ENCODE measurements at regions not wholly inside any gene's neighbourhood (a gene's known extent, or its start where the extent isn't known, plus 50 kb on each side); places are given as distances from the start of the nearest gene placed in this dataset.
A peak's percentile ranks its signal among the peaks of the same experiment; 100 is the strongest.
"Not testable (repeated sequence)": the region's sequence is repeated elsewhere in the genome, so short reads cannot be mapped to it uniquely, and the experiment has no call there.

- TF ChIP-seq SCRT2 (tag by site-specific recombination; IDR thresholded peaks at IDR 0.05): no peak
- no peak for TF ChIP-seq ZNF114 (tag by site-specific recombination; IDR thresholded peaks at IDR 0.05)
- no peak for TF ChIP-seq GLI4 (tag by site-specific recombination; IDR thresholded peaks at IDR 0.05)
- no peak for TF ChIP-seq ZSCAN23 (tag by site-specific recombination; IDR thresholded peaks at IDR 0.05)
- no peak for TF ChIP-seq ZBTB21 (tag by site-specific recombination; IDR thresholded peaks at IDR 0.05)
Measured at GRCh38 chr6:85050149-85050548, 285.8 kb upstream of the TBX18 start (continued).

- ChIA-PET CTCF (interaction anchor here (0.6 kb wide), 1 partner anchor 1069 kb away, joined by 3 read pairs; no protein-coding TSS in a partner anchor), POLR2A (no interaction called here)
- Histone ChIP-seq H3K4me3 (ENCODE audit: low read depth, low read length) (no peak overlapping the region), H3K36me3 (ENCODE audit: control insufficient read depth in 2 of 2, insufficient read depth in 1 of 2, low read length in 2 of 2) (no peaks in the 10 kb centered on the region), H3K27ac (ENCODE audit: extremely low read depth, low read depth, low read length) (no peak overlapping the region), H3K9me3 (ENCODE audit: control insufficient read depth, insufficient read depth, low read depth, low read length) (no peaks in the 10 kb centered on the region), H3K4me1 (ENCODE audit: control insufficient read depth, insufficient read depth, low read length) (no peaks in the 10 kb centered on the region)
- no peak for TF ChIP-seq ZNF747 (tag by site-specific recombination; IDR thresholded peaks at IDR 0.05)
- no peak for TF ChIP-seq ZNF341 (tag by site-specific recombination; IDR thresholded peaks at IDR 0.05; ENCODE audit: low read depth)
- TF ChIP-seq ZNF580 (tag by site-specific recombination; IDR thresholded peaks at IDR 0.05): no peak
- no peak for TF ChIP-seq ZNF112 (tag by site-specific recombination; IDR thresholded peaks at IDR 0.05)
- no peak for TF ChIP-seq MZF1 (tag by site-specific recombination; IDR thresholded peaks at IDR 0.05; ENCODE audit: borderline replicate concordance)
- TF ChIP-seq ZNF768 (tag by site-specific recombination; IDR thresholded peaks at IDR 0.05): no peak
Measured at GRCh38 chr6:85049282-85049681, 284.9 kb upstream of the TBX18 start.

GRCh38 chr6:85047818-85048217 is 283.4 kb upstream of the TBX18 start:
- ChIA-PET POLR2A (no interaction called here), CTCF (no interaction called here)
- no peaks in the 10 kb centered on the region for H3K36me3 ChIP-seq (ENCODE audit: control insufficient read depth in 2 of 2, insufficient read depth in 1 of 2, low read length in 2 of 2)
- no peak overlapping the region for H3K4me3 ChIP-seq (ENCODE audit: low read depth, low read length)
- H3K27ac ChIP-seq (ENCODE audit: extremely low read depth, low read depth, low read length): no peak overlapping the region
- TF ChIP-seq ZBTB6 (tag by site-specific recombination; IDR thresholded peaks at IDR 0.05): no peak
- 0 out of 2 replicates have a peak, but pooled peaks have one; percentile 73 for TF ChIP-seq ZNF350 (tag by site-specific recombination; IDR thresholded peaks at IDR 0.05)
- no peaks in the 10 kb centered on the region for H3K4me1 ChIP-seq (ENCODE audit: control insufficient read depth, insufficient read depth, low read length)
- no peaks in the 10 kb centered on the region for H3K9me3 ChIP-seq (ENCODE audit: control insufficient read depth, insufficient read depth, low read depth, low read length)

GRCh38 chr6:85045767-85046166 is 281.4 kb upstream of the TBX18 start:
- H3K4me3 ChIP-seq (ENCODE audit: low read depth, low read length); H3K4me1 ChIP-seq (ENCODE audit: control insufficient read depth, insufficient read depth, low read length); H3K36me3 ChIP-seq (ENCODE audit: control insufficient read depth in 2 of 2, insufficient read depth in 1 of 2, low read length in 2 of 2); H3K9me3 ChIP-seq (ENCODE audit: control insufficient read depth, insufficient read depth, low read depth, low read length); H3K27ac ChIP-seq (ENCODE audit: extremely low read depth, low read depth, low read length); POLR2A ChIA-PET; CTCF ChIA-PET: not testable (repeated sequence)
- peak; percentile 91 for TF ChIP-seq ZNF146 (tag by site-specific recombination; IDR thresholded peaks at IDR 0.05)

- CTCF ChIA-PET: interaction anchor here (0.7 kb wide), 1 partner anchor 770 kb away, joined by 3 read pairs; no protein-coding TSS in a partner anchor
- no peak for TF ChIP-seq ZNF76 (tag by site-specific recombination; IDR thresholded peaks at IDR 0.05; ENCODE audit: borderline replicate concordance, low read depth)
- no peak for TF ChIP-seq ZNF48 (tag by site-specific recombination; IDR thresholded peaks at IDR 0.05)
- TF ChIP-seq ZBTB1 (tag by site-specific recombination; IDR thresholded peaks at IDR 0.05): no peak
- no peak for TF ChIP-seq ZBTB6 (tag by site-specific recombination; IDR thresholded peaks at IDR 0.05)
- no peak for TF ChIP-seq PRDM4 (tag by site-specific recombination; IDR thresholded peaks at IDR 0.05)
- TF ChIP-seq ZNF580 (tag by site-specific recombination; IDR thresholded peaks at IDR 0.05): no peak
- TF ChIP-seq SP2 (tag by site-specific recombination; IDR thresholded peaks at IDR 0.05): no peak
- TF ChIP-seq ZNF155 (tag by site-specific recombination; IDR thresholded peaks at IDR 0.05): no peak
- no peak for TF ChIP-seq ZNF626 (tag by site-specific recombination; IDR thresholded peaks at IDR 0.05)
Measured at GRCh38 chr6:85044361-85044760, 280.0 kb upstream of the TBX18 start.

More at GRCh38 chr6:85044361-85044760, 280.0 kb upstream of the TBX18 start:
- no peaks in the 10 kb centered on the region for H3K9me3 ChIP-seq (ENCODE audit: control insufficient read depth, insufficient read depth, low read depth, low read length)
- H3K4me3 ChIP-seq (ENCODE audit: low read depth, low read length): no peak overlapping the region
- H3K36me3 ChIP-seq (ENCODE audit: control insufficient read depth in 2 of 2, insufficient read depth in 1 of 2, low read length in 2 of 2): no peaks in the 10 kb centered on the region
- no peaks in the 10 kb centered on the region for H3K4me1 ChIP-seq (ENCODE audit: control insufficient read depth, insufficient read depth, low read length)
- POLR2A ChIA-PET: no interaction called here
- no peak overlapping the region for H3K27ac ChIP-seq (ENCODE audit: extremely low read depth, low read depth, low read length)
